ENCODE measurements at regions not wholly inside any gene's neighbourhood (a gene's known extent, or its start where the extent isn't known, plus 50 kb on each side); places are given as distances from the start of the nearest gene placed in this dataset.

- POLR2A ChIA-PET (ENCODE audit: low non-redundant PET) = no interaction called here
- CTCF ChIA-PET = no interaction called here
These were observed 963.4 kb downstream of the PCDH17 start for GRCh38 chr13:58594747-58595600.

GRCh38 chr13:58597552-58597951 lies 966.0 kb downstream of the PCDH17 start:
- intact Hi-C loops (cut with micrococcal nuclease; ENCODE audit: unreplicated experiment) = no loop called here
- Histone ChIP-seq H3K36me3 (ENCODE audit: insufficient read depth, low read length, poor library complexity, severe bottlenecking) (no peaks in the 10 kb centered on the region), H3K27ac (ENCODE audit: low read depth, low read length, poor library complexity, severe bottlenecking) (no peak overlapping the region)

More at GRCh38 chr13:58594747-58595600, 963.4 kb downstream of the PCDH17 start:
- Histone ChIP-seq H3K9me3 (ENCODE audit: low read depth, low read length, poor library complexity, severe bottlenecking) (no peaks in the 10 kb centered on the region), H3K27ac (ENCODE audit: low read depth, low read length, poor library complexity, severe bottlenecking) (no peak overlapping the region), H3K36me3 (ENCODE audit: insufficient read depth, low read length, poor library complexity, severe bottlenecking) (no peaks in the 10 kb centered on the region), H3K27me3 (replicated peaks; ENCODE audit: insufficient read depth, low read depth, low read length, poor library complexity) (no peaks in the 10 kb centered on the region), H3K4me1 (ENCODE audit: insufficient read depth, low read length, poor library complexity, severe bottlenecking) (no peaks in the 10 kb centered on the region), H3K4me3 (ENCODE audit: low read depth, low read length, poor library complexity, severe bottlenecking) (no peak overlapping the region)
- no peak for TF ChIP-seq CTCF (conservative IDR thresholded peaks at IDR 0.05; ENCODE audit: low read depth, low read length)
- TF ChIP-seq EZH2 (IDR thresholded peaks at IDR 0.05; ENCODE audit: borderline replicate concordance, low read depth, low read length, poor library complexity, severe bottlenecking) = no peak
- intact Hi-C loops (cut with micrococcal nuclease; ENCODE audit: unreplicated experiment) = no loop called here
- BruUV-seq (replicated peaks) = no TSS peak
- no peak for DNase-seq (ENCODE audit: low spot score)

GRCh38 chr13:58598241-58598640 lies 966.7 kb downstream of the PCDH17 start:
- no peaks in the 10 kb centered on the region for H3K4me1 ChIP-seq (ENCODE audit: insufficient read depth, low read length, poor library complexity, severe bottlenecking)
- POLR2A ChIA-PET (ENCODE audit: low non-redundant PET) = no interaction called here
- no peaks in the 10 kb centered on the region for H3K27me3 ChIP-seq (replicated peaks; ENCODE audit: insufficient read depth, low read depth, low read length, poor library complexity)
- no TSS peak for BruUV-seq (replicated peaks)
- intact Hi-C loops (cut with micrococcal nuclease; ENCODE audit: unreplicated experiment) = no loop called here
- no peak for DNase-seq (ENCODE audit: low spot score)
- CTCF ChIA-PET = no interaction called here
- H3K9me3 ChIP-seq (ENCODE audit: low read depth, low read length, poor library complexity, severe bottlenecking) = no peaks in the 10 kb centered on the region
- TF ChIP-seq EZH2 (IDR thresholded peaks at IDR 0.05; ENCODE audit: borderline replicate concordance, low read depth, low read length, poor library complexity, severe bottlenecking) = no peak
- TF ChIP-seq CTCF (conservative IDR thresholded peaks at IDR 0.05; ENCODE audit: low read depth, low read length) = no peak
- no peaks in the 10 kb centered on the region for H3K36me3 ChIP-seq (ENCODE audit: insufficient read depth, low read length, poor library complexity, severe bottlenecking)
- H3K4me3 ChIP-seq (ENCODE audit: low read depth, low read length, poor library complexity, severe bottlenecking) = no peak overlapping the region
- no peak overlapping the region for H3K27ac ChIP-seq (ENCODE audit: low read depth, low read length, poor library complexity, severe bottlenecking)

More at GRCh38 chr13:58597552-58597951, 966.0 kb downstream of the PCDH17 start:
- no peaks in the 10 kb centered on the region for H3K4me1 ChIP-seq (ENCODE audit: insufficient read depth, low read length, poor library complexity, severe bottlenecking)
- no peak overlapping the region for H3K4me3 ChIP-seq (ENCODE audit: low read depth, low read length, poor library complexity, severe bottlenecking)
- TF ChIP-seq EZH2 (IDR thresholded peaks at IDR 0.05; ENCODE audit: borderline replicate concordance, low read depth, low read length, poor library complexity, severe bottlenecking) = no peak
- no peak for TF ChIP-seq CTCF (conservative IDR thresholded peaks at IDR 0.05; ENCODE audit: low read depth, low read length)
- DNase-seq (ENCODE audit: low spot score) = no peak
- H3K9me3 ChIP-seq (ENCODE audit: low read depth, low read length, poor library complexity, severe bottlenecking) = no peaks in the 10 kb centered on the region
- H3K27me3 ChIP-seq (replicated peaks; ENCODE audit: insufficient read depth, low read depth, low read length, poor library complexity) = no peaks in the 10 kb centered on the region
- ChIA-PET POLR2A (ENCODE audit: low non-redundant PET) (no interaction called here), CTCF (no interaction called here)
- no TSS peak for BruUV-seq (replicated peaks)

Data from A673 (cell line).